ENCODE measurements at regions not wholly inside any gene's neighbourhood (a gene's known extent, or its start where the extent isn't known, plus 50 kb on each side); places are given as distances from the start of the nearest gene placed in this dataset.
"Not testable (repeated sequence)": the region's sequence is repeated elsewhere in the genome, so short reads cannot be mapped to it uniquely, and the experiment has no call there.

DNA sequence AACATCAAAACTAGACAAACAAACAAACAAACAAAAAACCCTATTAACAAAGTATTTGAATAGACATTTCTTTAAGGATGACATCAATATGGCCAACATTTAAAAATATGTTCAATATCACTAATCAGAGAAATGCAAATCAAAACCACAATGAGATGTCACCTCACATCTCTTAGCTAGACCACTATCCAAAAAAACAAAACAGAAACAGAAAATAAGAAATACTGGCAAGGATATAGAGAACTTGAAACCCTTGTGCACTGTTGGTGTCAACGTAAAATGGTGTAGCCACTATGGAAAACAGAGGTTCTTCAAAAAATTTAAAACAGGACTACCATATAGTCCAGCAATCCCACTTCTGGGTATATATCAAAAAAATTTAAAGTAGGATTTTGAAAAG lies 308.2 kb downstream of the SPATA31A1 start:
- not testable (repeated sequence) for DNase-seq (ENCODE audit: low read depth in 2 of 3, low spot score in 2 of 3)

DNA sequence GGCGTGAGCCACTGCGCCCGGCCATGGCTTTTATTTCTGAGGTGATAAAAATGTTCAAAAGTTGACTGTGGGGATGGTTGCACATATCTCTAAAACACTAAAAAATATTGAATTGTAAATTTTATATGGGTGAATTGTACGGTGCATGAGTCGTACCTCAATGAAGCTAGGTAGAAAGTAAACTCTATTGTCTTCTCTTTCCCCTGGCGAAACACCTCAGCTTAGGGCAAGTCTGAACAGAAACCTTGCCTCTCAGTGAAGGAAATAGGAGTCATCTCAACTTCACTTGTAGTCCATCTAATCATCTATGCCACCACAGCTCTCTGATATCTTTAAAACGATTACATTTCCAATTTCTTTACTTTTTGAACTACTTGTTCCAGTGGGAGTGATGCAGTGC lies 309.6 kb downstream of the SPATA31A1 start:
- not testable (repeated sequence) for DNase-seq (ENCODE audit: low read depth in 2 of 3, low spot score in 2 of 3)

DNA sequence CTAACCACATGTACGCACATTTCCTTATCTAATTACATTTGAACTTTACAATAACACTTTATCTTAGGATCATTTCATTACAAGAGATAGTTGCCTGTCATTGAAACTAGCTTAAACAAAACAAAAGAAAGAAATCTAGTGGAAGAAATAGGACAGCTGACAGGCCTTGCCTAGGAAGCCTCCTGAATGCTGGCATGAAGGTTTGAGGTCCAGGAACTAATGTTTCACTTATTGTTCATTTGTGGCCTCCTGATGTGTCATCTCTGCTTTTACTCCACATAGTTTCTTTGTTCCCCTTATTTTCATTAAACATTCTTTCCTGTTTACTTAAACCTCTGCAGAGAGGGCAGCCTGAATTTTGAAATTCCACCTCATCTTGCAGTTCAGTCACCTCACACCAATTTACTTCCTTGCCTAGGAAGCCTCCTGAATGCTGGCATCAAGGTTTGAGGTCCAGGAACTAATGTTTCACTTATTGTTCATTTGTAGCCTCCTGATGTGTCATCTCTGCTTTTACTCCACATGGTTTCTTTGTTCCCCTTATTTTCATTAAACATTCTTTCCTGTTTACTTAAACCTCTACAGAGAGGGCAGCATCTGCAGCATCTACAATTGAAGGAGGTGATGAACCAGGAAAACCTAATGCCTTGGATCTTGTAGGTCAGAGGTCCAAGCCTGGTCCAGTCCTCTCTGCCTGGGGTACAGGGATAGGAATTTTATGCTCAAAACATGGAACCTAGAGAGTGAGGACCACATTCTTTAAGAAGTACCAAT lies 319.2 kb downstream of the SPATA31A1 start:
- DNase-seq (ENCODE audit: low read depth in 2 of 3, low spot score in 2 of 3), result not testable (repeated sequence)

DNA sequence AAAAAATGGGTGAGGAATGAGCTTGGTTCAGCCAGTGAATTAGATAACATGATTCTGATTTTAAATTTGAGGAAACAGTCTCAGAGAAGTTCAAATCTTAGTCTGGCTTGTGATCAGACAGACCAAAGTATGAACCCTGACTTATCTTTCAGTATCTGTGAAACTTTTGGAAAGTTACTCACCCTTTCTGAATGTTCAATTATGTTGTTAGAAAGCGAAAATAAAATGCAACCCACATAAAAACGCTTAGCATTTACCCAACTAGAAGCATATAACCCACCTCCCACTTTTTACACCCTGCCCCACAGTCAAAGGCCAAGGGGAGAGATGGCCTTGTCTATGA lies 319.7 kb downstream of the SPATA31A1 start:
- not testable (repeated sequence) for DNase-seq (ENCODE audit: low read depth in 2 of 3, low spot score in 2 of 3)

DNA sequence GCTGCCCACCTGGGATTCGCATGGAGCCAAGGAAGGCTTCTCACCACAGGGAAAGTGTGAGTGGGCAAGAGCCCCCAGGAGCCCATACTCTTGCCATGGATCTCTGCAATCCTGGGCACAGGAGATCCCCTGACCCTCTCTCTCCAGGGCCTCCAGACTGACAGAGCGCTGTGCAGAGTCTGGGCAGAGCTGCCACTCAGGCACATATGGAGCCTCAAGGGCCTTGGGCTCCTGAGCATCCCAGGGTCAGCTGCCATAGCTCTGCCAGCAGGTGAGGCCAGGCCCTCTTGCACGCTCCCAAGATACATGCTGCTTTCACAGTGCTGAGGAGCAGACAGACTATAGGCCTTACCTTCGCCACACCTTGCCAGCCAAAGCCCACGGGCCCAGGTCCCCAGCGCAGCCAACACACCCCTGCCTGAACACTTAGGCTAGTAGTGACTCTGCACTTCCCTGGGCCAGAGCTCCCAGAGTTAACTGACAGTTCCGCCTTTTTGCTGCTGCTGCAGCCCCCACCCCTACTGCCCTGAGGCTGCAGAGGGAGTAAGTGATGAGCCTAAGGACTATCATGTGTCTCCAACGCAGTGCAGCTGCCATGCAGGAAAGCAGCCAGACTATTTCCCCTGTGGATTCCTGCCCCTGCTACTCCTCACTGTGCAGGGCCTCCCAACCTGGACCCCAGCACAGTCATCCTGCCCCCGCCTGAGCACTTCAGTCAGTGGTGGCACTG lies 323.2 kb downstream of the SPATA31A1 start:
- DNase-seq (ENCODE audit: low read depth in 2 of 3, low spot score in 2 of 3), result not testable (repeated sequence)

DNA sequence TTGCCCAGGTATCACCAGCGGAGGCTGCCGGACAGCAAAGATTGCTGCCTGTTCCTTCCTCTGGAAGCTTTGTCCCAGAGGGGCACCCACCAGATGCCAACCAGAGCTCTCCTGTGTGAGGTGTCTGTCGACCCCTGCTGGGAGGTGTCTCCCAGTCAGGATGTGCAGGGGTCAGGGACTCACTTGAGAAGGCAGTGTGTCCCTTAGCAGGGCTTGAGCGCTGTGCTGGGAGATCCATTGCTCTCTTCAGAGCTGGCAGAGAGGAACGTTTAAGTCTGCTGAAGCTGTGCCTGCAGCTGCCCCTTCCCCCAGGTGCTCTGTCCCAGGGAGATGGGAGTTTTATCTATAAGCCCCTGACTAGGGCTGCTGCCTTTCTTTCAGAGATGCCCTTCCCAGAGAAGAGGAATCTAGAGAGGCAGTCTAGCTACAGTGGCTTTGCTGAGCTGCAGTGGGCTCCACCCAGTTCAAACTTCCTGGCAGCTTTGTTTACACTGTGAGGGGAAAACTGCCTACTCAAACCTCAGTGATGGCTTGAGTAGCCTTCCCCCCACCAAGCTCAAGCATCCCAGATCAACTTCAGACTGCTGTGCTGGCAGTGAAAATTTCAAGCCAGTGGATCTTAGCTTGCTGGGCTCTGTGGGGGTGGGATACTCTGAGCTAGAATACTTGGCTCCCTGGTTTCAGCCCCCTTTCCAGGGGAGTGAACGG lies 325.4 kb downstream of the SPATA31A1 start:
- DNase-seq (ENCODE audit: low read depth in 2 of 3, low spot score in 2 of 3), result not testable (repeated sequence)

DNA sequence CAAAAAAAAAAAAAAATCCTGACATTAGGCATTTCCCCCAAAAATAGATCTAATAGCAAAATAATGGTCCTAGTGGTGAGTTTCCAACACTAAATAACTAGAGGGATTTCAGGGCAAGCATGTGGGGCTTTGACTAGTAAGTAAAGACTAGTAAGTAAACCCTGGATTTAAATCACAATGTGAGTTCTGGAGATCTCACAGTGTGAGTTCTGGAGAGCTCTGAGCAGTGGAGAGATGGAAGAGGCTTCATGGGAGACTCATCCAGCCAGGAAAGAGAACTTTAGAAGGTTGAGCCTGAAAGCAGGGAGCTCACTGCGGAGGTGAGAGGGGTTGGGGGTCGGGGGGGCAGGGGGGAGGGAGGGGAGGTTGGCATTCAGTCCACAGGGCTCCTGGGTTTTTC lies 373.4 kb downstream of the SPATA31A1 start:
- not testable (repeated sequence) for DNase-seq (ENCODE audit: low read depth in 2 of 3, low spot score in 2 of 3)

DNA sequence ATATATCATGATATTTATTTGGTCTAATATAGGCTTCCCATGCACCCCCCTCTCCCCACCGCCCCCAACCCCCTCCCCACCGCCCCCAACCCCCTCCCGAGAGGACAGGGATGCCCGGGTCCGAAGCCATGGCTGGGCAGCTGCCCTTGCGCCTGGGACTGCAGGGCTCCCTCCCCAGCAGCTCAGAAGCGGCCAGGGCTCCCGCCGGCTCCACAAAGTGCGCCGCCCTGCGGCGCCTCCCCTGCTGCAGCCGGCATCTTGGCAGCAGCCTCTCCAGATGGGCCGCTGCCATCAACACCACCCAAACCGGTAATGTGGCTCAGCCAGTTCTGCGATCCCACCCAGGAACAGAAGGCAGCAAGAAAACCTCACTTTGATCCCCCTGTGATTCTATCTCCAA lies 389.4 kb downstream of the SPATA31A1 start:
- not testable (repeated sequence) for DNase-seq (ENCODE audit: low read depth in 2 of 3, low spot score in 2 of 3)

DNA sequence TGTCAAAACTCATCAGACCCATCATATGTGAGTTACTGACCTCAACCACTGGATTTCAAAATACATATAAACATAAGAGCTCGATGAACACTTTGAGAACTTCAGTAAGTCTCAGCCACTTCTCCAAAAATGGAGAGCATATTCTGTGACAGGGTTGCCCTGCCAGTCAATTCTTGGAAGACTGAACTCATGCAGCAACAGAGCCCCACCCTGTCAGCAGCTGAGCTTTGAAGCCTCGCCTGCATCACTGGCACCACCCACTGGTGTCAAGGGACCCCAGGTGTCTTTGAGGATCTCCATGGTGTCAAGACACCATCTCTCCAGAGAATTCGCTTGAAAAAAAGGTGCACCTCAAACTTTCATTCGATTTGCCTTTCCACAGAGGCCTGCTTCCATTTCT lies 420.1 kb downstream of the SPATA31A1 start:
- not testable (repeated sequence) for DNase-seq (ENCODE audit: low read depth in 2 of 3, low spot score in 2 of 3)

DNA sequence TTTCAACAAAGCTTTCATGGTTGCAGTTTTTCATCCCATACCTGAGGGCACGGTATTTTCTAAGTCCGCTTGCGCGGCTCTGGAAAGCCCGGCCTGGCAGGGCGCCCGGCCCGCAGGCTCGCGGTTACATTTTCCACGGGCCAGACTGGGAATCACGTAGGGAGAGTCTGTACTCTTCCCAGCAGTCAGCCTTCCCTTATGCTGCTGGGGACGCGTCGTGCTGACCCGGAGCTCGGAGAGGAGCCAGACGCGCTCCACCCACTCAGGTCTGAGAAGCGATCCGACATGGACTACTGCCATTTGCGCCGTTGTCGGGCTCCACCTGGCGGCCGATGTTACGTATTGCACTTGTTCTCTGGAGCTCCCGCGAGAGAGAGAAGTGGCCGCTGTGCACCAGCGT lies 435.9 kb downstream of the SPATA31A1 start:
- peak in 2 of 3 experiments; percentile 2 to 22 for DNase-seq (ENCODE audit: low read depth in 2 of 3, low spot score in 2 of 3)

DNA sequence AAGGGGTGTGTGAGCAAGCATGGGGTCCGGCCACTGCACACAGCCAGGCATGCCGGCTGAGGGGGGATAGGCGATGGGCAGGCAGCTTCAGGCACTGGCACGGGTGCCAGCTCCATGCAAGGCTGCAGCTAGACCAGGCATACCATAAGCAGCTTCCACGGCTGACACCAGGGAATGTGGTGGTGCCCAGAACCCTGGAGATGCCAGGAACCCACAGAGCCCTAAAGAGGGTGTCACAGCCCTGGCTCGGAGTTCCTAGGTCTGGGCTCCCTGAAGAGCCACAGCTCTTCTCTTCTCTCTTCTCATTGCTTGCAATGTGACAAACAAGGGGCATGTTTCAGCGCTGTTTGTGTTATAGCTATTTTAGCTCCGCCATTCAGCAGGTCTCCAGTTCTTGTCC lies 442.5 kb downstream of the SPATA31A1 start:
- not testable (repeated sequence) for DNase-seq (ENCODE audit: low read depth in 2 of 3, low spot score in 2 of 3)

DNA sequence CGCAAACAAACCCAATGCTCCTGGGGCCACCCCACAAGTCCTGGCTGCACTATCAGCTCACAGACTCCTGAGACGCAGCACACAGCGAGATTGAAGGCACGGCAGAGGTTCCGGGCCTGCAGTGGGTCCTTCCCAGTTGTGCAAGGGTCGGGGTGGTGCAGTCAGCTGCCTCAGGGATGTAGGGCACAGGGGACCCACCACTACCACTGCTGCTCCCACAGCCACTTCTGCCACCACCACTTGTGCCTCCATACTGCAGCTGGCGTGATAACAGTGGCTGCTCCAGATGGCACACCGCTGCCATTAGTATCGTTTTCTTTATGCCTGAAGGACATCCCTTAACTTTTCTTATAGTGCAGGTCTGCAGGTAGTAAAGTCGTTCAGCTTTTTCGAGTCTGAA lies 443.8 kb downstream of the SPATA31A1 start:
- not testable (repeated sequence) for DNase-seq (ENCODE audit: low read depth in 2 of 3, low spot score in 2 of 3)

DNA sequence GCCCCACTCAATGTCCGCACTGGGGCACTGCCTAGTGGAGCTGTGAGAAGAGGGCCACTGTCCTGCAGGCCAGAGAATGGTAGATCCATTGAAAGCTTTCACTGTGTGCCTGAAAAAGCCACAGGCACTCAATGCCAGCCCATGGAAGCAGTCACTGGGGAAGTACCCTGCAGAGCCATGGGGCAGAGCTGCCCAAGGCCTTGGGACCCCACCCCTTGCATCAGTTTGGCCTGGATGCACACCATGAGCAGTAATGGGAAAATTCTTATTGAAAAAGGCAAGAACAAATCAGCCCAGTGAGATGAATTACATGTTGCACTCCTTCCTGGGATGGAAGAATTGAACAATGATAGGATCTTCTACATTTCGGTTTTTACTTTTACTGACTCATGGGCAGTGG lies 447.1 kb downstream of the SPATA31A1 start:
- not testable (repeated sequence) for DNase-seq (ENCODE audit: low read depth in 2 of 3, low spot score in 2 of 3)

DNA sequence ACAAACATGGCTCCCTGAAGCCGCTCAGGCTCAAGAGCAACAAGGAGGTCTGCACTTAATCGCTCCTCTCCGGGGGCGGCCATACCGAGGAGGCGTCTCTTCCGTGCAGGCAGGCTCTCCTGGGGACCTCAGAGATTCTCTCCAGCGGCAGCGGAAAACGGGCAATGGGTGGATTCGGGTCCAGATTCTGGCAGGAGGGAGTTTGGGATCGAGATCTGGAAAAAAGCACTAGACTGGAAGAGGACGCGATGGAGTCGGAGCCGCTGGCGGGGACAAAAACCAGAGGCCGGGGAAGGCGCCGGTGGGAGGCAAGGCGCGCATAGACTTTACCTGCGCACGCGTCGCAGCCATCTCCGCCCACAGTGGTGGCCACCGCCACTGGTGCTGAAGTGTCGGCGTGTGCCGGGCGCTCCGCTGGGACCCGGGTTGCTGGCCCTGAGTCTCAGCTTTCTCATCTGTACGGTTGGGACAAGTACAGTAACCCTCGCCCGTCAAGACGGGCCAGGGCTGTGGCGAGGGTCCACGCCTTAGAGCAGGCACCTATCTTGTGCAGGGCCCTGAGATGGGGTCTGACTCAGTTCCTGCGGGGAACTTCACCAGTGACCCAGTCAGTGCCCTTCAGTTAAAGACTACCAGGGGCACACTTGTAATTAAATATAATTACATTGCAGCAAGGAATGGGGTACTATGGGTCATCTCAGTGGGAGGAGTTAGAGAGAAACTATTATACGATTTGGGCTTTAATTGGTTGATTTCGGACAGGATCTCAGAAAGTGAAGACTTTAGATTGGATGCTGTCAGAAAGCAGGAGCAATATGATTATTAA lies 454.1 kb downstream of the SPATA31A1 start:
- DNase-seq (ENCODE audit: low read depth in 2 of 3, low spot score in 2 of 3), result peak; percentile 15 to 40 (median 19)

DNA sequence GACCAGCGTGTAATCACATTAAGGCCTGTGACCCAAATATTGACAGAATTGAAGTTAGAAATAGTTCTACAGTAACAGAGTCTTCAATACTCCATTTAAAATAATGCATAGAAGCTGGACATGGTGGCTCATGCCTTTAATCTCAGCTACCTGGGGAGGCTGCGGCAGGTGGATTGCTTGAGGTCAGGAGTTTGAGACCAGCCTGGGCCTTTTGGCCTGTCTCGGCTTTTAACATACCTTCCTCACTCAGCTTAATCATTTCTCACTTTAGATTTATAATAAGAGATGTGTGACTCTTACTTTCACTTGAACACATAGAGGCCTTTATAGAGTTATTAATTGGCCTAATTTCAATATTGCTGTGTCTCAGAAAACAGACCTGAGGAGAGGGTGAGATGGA lies 454.9 kb downstream of the SPATA31A1 start:
- not testable (repeated sequence) for DNase-seq (ENCODE audit: low read depth in 2 of 3, low spot score in 2 of 3)

DNA sequence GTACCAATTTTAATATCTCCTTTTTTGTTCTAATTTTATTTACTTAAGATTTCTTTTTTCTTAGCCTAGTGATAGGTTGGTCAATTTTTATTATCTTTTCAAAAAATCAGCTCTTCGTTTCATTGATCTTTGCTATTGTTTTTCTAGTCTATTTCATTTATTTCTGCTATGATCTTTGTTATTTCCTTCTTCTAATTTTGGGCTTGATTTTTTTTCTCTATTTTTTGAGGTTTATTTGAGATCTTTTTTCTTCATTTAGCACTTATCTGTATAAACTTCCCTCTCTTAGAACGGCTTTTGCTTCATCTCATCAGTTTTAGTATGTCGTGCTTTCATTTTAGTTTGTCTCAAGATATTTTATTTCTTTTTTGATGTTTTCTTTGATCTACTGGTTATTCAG lies 456.1 kb downstream of the SPATA31A1 start:
- DNase-seq (ENCODE audit: low read depth in 2 of 3, low spot score in 2 of 3), result not testable (repeated sequence)

DNA sequence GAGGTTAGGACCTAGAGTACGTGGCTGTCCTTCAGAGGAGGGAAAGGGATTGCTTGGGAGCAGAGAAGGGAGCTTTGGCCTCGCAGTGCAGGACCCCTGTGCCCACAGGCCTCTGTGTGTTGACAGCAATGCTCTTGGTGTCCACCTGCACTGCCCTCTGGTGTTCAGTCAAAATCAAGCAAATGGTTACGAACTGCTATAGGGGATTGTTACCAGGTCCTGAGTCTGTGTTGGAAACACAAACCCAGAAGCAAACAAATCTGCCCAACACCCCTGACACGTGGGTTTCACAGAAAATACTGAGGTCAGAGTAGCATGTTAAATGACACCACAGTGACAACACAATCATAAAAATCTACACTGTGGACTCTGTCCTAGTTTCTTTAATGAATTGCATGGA lies 473.0 kb downstream of the SPATA31A1 start:
- DNase-seq (ENCODE audit: low read depth in 2 of 3, low spot score in 2 of 3), result not testable (repeated sequence)

Measured in activated CD8-positive, alpha-beta memory T cell treated with anti-CD3 and anti-CD28 coated beads for 48 hours (primary cell).